HCT116 (cell line): ENCODE measurements at regions not wholly inside any gene's neighbourhood (a gene's known extent, or its start where the extent isn't known, plus 50 kb on each side); places are given as distances from the start of the nearest gene placed in this dataset.

Experiments
- ATAC-seq: fragments of 200-7000 bp; cut with Tn5 transposase; 2 replicates; pipeline ENCODE4 v1.9.1; 2020; ENCODE audit warnings: mild to moderate bottlenecking, moderate library complexity
- BruUV-seq: library from RNA; stranded (reverse); fragments of 400-500 nt; replicated peaks from 2 replicates; lab custom pipeline; 2021; lab: Mats Ljungman, UMichigan
- CTCF ChIA-PET: fragments of 300-600 bp; sonication (Branson Sonifier 250); formaldehyde crosslinking; loops from one replicate; lab custom pipeline; 2021; ENCODE audit warnings: antibody characterized with exemption; lab: Charles Lee
- POLR2A ChIA-PET: fragments of 300-600, 350-600 bp; sonication (Branson Sonifier 250); formaldehyde crosslinking; loops from one replicate; lab custom pipeline; 2021; ENCODE audit warnings: antibody characterized with exemption; lab: Charles Lee
- RAD21 ChIA-PET, 2 experiments: fragments of 300-600 bp; sonication (Branson Sonifier 250); formaldehyde crosslinking; loops; one replicate each; lab custom pipeline; 2023; ENCODE audit warnings: low total read pairs in 2 of 2; ENCODE audit not compliant: uncharacterized antibody in 2 of 2, unreplicated experiment in 2 of 2, low non-redundant PET in 1 of 2; lab: Charles Lee
- DNase-seq: peaks from one replicate; pipeline ENCODE4 v3.0.0-alpha.2; 2010; ENCODE audit warnings: low read depth, low spot score
- H2AFZ ChIP-seq: fragments of 200-600 bp; shearing (Covaris generic), sonication (generic); 2 replicates; pipeline ENCODE4 v1.6.1; 2017; ENCODE audit warnings: low read depth, mixed run types, mixed read lengths, antibody characterized with exemption, low read length; ENCODE audit not compliant: poor library complexity, severe bottlenecking
- H3K27ac ChIP-seq: 2 replicates; pipeline ENCODE4 v1.5.1; 2012; ENCODE audit warnings: low read depth, low read length
- H3K27me3 ChIP-seq: fragments of 200-600 bp; sonication (generic); 2 replicates; pipeline ENCODE4 v1.6.1; 2016; ENCODE audit warnings: mixed run types, low read length, mixed read lengths; ENCODE audit not compliant: insufficient read depth
- H3K36me3 ChIP-seq, 2 experiments: fragments of 200-500 bp in 1 of 2; fragments of 200-600 bp in 1 of 2; sonication (Bioruptor generic) in 1 of 2; sonication (generic) in 1 of 2; 2 replicates each; pipeline versions ENCODE4 v1.5.1 to v1.6.1; 2014 to 2016; ENCODE audit warnings: low read length in 2 of 2, inconsistent platforms in 1 of 2, mixed read lengths in 1 of 2, mixed run types in 1 of 2; ENCODE audit not compliant: insufficient read depth in 2 of 2, control insufficient read depth in 1 of 2
- H3K4me1 ChIP-seq, 2 experiments: fragments of 200-600 bp in 1 of 2; sonication (generic) in 1 of 2; 2 replicates each; pipeline versions ENCODE4 v1.5.1 to v1.6.1; 2012 to 2017; ENCODE audit warnings: low read length in 2 of 2, inconsistent platforms in 1 of 2, mild to moderate bottlenecking in 1 of 2, mixed read lengths in 1 of 2, mixed run types in 1 of 2, moderate library complexity in 1 of 2; ENCODE audit not compliant: insufficient read depth in 2 of 2, control insufficient read depth in 1 of 2
- H3K4me2 ChIP-seq: fragments of 200-600 bp; sonication (generic); 2 replicates; pipeline ENCODE4 v1.6.1; 2017; ENCODE audit warnings: mixed run types, low read length, mixed read lengths
- H3K4me3 ChIP-seq, 2 experiments: fragments of 200-600 bp in 1 of 2; sonication (generic) in 1 of 2; replicated peaks in 1 of 2; 2 replicates each; pipeline ENCODE4 v1.5.1; 2011 to 2016; ENCODE audit warnings: low read length in 2 of 2, control low read depth in 1 of 2, low read depth in 1 of 2, mild to moderate bottlenecking in 1 of 2, mixed read lengths in 1 of 2, mixed run types in 1 of 2
- H3K79me2 ChIP-seq: fragments of 200-600 bp; sonication (generic); 2 replicates; pipeline ENCODE4 v1.6.1; 2017; ENCODE audit warnings: mild to moderate bottlenecking, mixed run types, low read length, moderate library complexity, mixed read lengths; ENCODE audit not compliant: insufficient read depth
- H3K9ac ChIP-seq: fragments of 200-600 bp; sonication (generic); 2 replicates; pipeline ENCODE4 v1.6.1; 2016; ENCODE audit warnings: low read length, mixed read lengths
- H3K9me2 ChIP-seq: fragments of 200-600 bp; sonication (generic), shearing (Covaris generic); 2 replicates; pipeline ENCODE4 v1.6.1; 2017; ENCODE audit warnings: mixed run types, mild to moderate bottlenecking, moderate library complexity; ENCODE audit not compliant: insufficient read depth
- H3K9me3 ChIP-seq, 2 experiments: fragments of 200-500 bp in 1 of 2; fragments of 200-600 bp in 1 of 2; sonication (Bioruptor generic) in 1 of 2; sonication (generic) in 1 of 2; 2 replicates each; pipeline ENCODE4 v1.6.1; 2014 to 2017; ENCODE audit warnings: low read length in 2 of 2, mixed read lengths in 2 of 2, inconsistent platforms in 1 of 2, low read depth in 1 of 2, mild to moderate bottlenecking in 1 of 2, mixed run types in 1 of 2, moderate library complexity in 1 of 2; ENCODE audit not compliant: control insufficient read depth in 1 of 2, insufficient read depth in 1 of 2
- H4K20me1 ChIP-seq: fragments of 200-600 bp; sonication (generic), shearing (Covaris generic); 2 replicates; pipeline ENCODE4 v1.6.1; 2017; ENCODE audit warnings: mixed run types, mild to moderate bottlenecking, moderate library complexity; ENCODE audit not compliant: insufficient read depth
- ATF3 ChIP-seq: IDR thresholded peaks from 2 replicates; pipeline ENCODE4 v1.6.1; 2012
- CBX3 ChIP-seq: IDR thresholded peaks from 2 replicates; pipeline ENCODE4 v1.6.1; 2012; ENCODE audit warnings: low read depth
- CEBPB ChIP-seq: IDR thresholded peaks from 2 replicates; pipeline ENCODE4 v1.6.1; 2012; ENCODE audit warnings: low read depth
- EGR1 ChIP-seq: IDR thresholded peaks from 2 replicates; pipeline ENCODE4 v1.6.1; 2012; ENCODE audit warnings: low read depth
- ELF1 ChIP-seq: IDR thresholded peaks from 2 replicates; pipeline ENCODE4 v1.6.1; 2012; ENCODE audit warnings: low read depth, borderline replicate concordance
- EZH2phosphoT487 ChIP-seq: fragments of 200-600 bp; IDR thresholded peaks from 2 replicates; pipeline ENCODE4 v1.6.1; 2018; ENCODE audit warnings: antibody characterized with exemption, borderline replicate concordance
- FOSL1 ChIP-seq: IDR thresholded peaks from 2 replicates; pipeline ENCODE4 v1.6.1; 2012; ENCODE audit warnings: low read depth
- JUND ChIP-seq: IDR thresholded peaks from 2 replicates; pipeline ENCODE4 v1.6.1; 2012
- POLR2A ChIP-seq: IDR thresholded peaks from 2 replicates; pipeline ENCODE4 v1.7.0; 2011; ENCODE audit warnings: borderline replicate concordance; ENCODE audit not compliant: insufficient read depth, insufficient read length; ENCODE audit errors: extremely low read depth
- POLR2AphosphoS5 ChIP-seq: IDR thresholded peaks from 2 replicates; pipeline ENCODE4 v1.6.1; 2011; ENCODE audit warnings: mild to moderate bottlenecking, low read depth, low read length, moderate library complexity
- SIN3A ChIP-seq: IDR thresholded peaks from 2 replicates; pipeline ENCODE4 v1.6.1; 2012; ENCODE audit warnings: low read depth
- SP1 ChIP-seq: IDR thresholded peaks from 2 replicates; pipeline ENCODE4 v1.6.1; 2012; ENCODE audit warnings: low read depth
- TCF7L2 ChIP-seq: IDR thresholded peaks from 2 replicates; pipeline ENCODE4 v1.7.0; 2011; ENCODE audit warnings: borderline replicate concordance, inconsistent platforms; ENCODE audit not compliant: insufficient read depth, insufficient read length; ENCODE audit errors: extremely low read depth
- YY1 ChIP-seq: IDR thresholded peaks from 2 replicates; pipeline ENCODE4 v1.6.1; 2011; ENCODE audit warnings: low read length, low read depth, moderate library complexity, mild to moderate bottlenecking; ENCODE audit not compliant: insufficient replicate concordance; ENCODE audit errors: extremely low read depth
- ZFX ChIP-seq: fragments of 450-650 bp; IDR thresholded peaks from 2 replicates; pipeline ENCODE4 v1.6.1; 2017
- ZNF274 ChIP-seq: fragments of 200-500 bp; sonication (Bioruptor generic); IDR thresholded peaks from 2 replicates; pipeline ENCODE4 v1.6.1; 2014; ENCODE audit warnings: mild to moderate bottlenecking, low read depth, low read length, inconsistent platforms
- intact Hi-C: fragments of 100-400 bp; cut with micrococcal nuclease; formaldehyde crosslinking; loops from 2 replicates; pipeline ENCODE4 v1.10.0; 2022
- TF ChIP-seq, protein P1 (sequence below): IDR thresholded peaks from 2 replicates; pipeline ENCODE4 v1.6.1; 2012; ENCODE audit warnings: low read depth
- TF ChIP-seq, protein P2 (sequence below): IDR thresholded peaks from 2 replicates; pipeline ENCODE4 v1.6.1; 2012

DNA sequence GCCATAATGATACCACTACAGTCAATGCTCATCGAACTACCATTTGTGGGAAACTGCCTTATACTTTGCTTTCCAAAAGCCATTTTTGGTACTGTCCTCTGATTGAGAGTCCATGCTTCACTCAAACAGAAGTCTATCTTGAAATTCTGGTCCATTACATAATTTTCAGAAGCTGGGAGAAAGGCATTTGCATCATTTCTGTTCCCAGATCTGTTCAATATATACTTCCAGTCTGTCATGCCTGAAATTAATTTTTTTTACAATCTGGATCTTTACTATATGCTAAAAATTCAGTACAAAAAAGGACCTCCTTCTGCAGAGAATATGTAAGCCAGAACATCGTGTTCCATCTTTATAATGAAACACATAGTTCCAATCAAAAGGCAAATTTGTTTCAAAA lies 528.9 kb upstream of the MEF2C start:
- no peaks in the 10 kb centered on the region for H3K36me3 ChIP-seq
- H3K4me3 ChIP-seq: no peak overlapping the region
- H3K9me2 ChIP-seq: no peaks in the 10 kb centered on the region
- no peak for TF ChIP-seq YY1
- no peak for TF ChIP-seq POLR2AphosphoS5
- TF ChIP-seq ZFX: no peak
- no peak for TF ChIP-seq JUND
- TF ChIP-seq SIN3A: no peak
- no peak for TF ChIP-seq ZNF274
- TF ChIP-seq, protein P1, sequence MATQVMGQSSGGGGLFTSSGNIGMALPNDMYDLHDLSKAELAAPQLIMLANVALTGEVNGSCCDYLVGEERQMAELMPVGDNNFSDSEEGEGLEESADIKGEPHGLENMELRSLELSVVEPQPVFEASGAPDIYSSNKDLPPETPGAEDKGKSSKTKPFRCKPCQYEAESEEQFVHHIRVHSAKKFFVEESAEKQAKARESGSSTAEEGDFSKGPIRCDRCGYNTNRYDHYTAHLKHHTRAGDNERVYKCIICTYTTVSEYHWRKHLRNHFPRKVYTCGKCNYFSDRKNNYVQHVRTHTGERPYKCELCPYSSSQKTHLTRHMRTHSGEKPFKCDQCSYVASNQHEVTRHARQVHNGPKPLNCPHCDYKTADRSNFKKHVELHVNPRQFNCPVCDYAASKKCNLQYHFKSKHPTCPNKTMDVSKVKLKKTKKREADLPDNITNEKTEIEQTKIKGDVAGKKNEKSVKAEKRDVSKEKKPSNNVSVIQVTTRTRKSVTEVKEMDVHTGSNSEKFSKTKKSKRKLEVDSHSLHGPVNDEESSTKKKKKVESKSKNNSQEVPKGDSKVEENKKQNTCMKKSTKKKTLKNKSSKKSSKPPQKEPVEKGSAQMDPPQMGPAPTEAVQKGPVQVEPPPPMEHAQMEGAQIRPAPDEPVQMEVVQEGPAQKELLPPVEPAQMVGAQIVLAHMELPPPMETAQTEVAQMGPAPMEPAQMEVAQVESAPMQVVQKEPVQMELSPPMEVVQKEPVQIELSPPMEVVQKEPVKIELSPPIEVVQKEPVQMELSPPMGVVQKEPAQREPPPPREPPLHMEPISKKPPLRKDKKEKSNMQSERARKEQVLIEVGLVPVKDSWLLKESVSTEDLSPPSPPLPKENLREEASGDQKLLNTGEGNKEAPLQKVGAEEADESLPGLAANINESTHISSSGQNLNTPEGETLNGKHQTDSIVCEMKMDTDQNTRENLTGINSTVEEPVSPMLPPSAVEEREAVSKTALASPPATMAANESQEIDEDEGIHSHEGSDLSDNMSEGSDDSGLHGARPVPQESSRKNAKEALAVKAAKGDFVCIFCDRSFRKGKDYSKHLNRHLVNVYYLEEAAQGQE: no peak
- no peak for TF ChIP-seq ELF1
- TF ChIP-seq, protein P2, sequence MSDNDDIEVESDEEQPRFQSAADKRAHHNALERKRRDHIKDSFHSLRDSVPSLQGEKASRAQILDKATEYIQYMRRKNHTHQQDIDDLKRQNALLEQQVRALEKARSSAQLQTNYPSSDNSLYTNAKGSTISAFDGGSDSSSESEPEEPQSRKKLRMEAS: no peak
- TF ChIP-seq TCF7L2: no peak
- TF ChIP-seq CEBPB: no peak
- no peak for TF ChIP-seq POLR2A
- TF ChIP-seq ATF3: no peak
- TF ChIP-seq EGR1: no peak
- no peak for TF ChIP-seq CBX3
- TF ChIP-seq SP1: no peak
- TF ChIP-seq FOSL1: no peak
- no peak for TF ChIP-seq EZH2phosphoT487
- TF ChIP-seq, all 23 proteins: peak for 0
- ChIA-PET RAD21 (no interaction called here), CTCF (no interaction called here), POLR2A (no interaction called here)
- peak overlapping the region; percentile 26 for H2AFZ ChIP-seq
- no peaks in the 10 kb centered on the region for H3K9me3 ChIP-seq
- no peak overlapping the region for H3K27ac ChIP-seq
- intact Hi-C loops: no loop called here
- ATAC-seq (no peak), DNase-seq (no peak)
- no peaks in the 10 kb centered on the region for H4K20me1 ChIP-seq
- no peaks in the 10 kb centered on the region for H3K79me2 ChIP-seq
- no peak overlapping the region for H3K4me2 ChIP-seq
- BruUV-seq: no TSS peak
- H3K9ac ChIP-seq: no peak overlapping the region
- no peaks in the 10 kb centered on the region for H3K4me1 ChIP-seq
- no peaks in the 10 kb centered on the region for H3K27me3 ChIP-seq
